ENCODE measurements at regions not wholly inside any gene's neighbourhood (a gene's known extent, or its start where the extent isn't known, plus 50 kb on each side); places are given as distances from the start of the nearest gene placed in this dataset.
"Not testable (repeated sequence)": the region's sequence is repeated elsewhere in the genome, so short reads cannot be mapped to it uniquely, and the experiment has no call there.

DNA sequence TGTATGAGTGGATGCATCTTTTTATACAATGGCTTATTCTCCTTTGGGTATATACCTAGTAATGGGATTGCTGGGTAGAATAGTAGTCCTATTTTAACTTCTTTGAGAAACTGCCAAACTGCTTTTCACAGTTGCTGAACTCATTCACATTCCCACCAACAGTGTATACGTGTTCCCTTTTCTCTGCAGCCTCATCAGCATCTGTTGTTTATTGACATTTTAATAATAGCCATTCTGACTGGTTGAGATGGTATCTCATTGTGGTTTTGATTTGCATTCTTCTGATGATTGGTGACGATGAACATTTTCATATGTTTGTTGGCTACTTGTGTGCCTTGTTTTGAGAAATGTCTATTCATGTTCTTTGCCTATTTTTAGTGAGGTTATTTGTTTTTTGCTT lies 687.0 kb upstream of the EPHA5 start:
- DNase-seq: no peak

GRCh38 chr4:66355328-66355727 lies 685.0 kb upstream of the EPHA5 start:
- no peak for DNase-seq

- DNase-seq: no peak
Measured at GRCh38 chr4:66351761-66352160, 681.5 kb upstream of the EPHA5 start.

- DNase-seq: no peak
Measured at GRCh38 chr4:66340286-66340893, 670.1 kb upstream of the EPHA5 start.

- DNase-seq: no peak
Measured at GRCh38 chr4:66339007-66339406, 668.7 kb upstream of the EPHA5 start.

- no peak for DNase-seq
Measured at GRCh38 chr4:66331761-66332160, 661.5 kb upstream of the EPHA5 start.

DNA sequence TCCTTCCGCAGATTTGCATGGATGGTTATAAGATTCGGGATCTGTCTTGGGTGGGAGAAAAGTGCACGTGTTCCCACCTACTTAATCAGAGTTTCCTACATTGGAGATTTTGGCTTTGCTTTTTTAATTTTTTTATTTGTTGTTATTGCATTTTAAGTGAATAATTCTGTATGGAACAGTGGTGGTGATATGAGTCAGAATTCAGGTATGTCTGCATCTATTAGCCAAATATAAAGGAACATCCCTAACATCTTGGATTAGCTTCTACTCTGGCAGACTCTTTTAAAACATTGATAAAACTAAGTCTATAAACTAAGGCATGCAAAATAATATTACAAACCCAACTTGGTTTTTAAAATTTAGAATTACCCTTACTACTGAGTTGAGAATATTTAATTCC lies 659.8 kb upstream of the EPHA5 start:
- no peak for DNase-seq

- no peak for DNase-seq
Measured at GRCh38 chr4:66328803-66329574, 658.7 kb upstream of the EPHA5 start.

GRCh38 chr4:66307641-66308438 lies 637.6 kb upstream of the EPHA5 start:
- DNase-seq: no peak

GRCh38 chr4:66300336-66300934 lies 630.1 kb upstream of the EPHA5 start:
- no peak for DNase-seq

DNA sequence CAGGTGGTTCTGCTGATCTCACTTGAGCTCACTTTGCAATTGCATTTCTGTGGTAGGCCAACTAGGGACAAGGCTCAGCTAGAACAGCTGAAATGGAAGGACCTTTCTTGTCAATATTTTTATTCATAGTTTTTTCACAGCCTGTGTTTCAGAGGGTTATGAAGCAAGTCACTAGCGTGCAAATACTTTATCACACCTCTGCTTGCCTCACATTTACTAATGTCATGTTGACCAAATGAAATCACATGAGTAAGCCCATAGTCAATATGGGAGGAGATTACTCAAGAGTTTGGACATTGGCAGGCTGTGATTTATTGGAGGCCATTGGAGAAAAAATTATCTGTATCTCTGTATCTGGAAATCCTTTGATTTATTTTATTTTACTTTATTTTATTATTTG lies 628.3 kb upstream of the EPHA5 start:
- DNase-seq: no peak

GRCh38 chr4:66297703-66298102 lies 627.4 kb upstream of the EPHA5 start:
- no peak for DNase-seq

GRCh38 chr4:66294638-66295037 lies 624.3 kb upstream of the EPHA5 start:
- DNase-seq: no peak

- no peak for DNase-seq
Measured at GRCh38 chr4:66284991-66285451, 614.7 kb upstream of the EPHA5 start.

DNA sequence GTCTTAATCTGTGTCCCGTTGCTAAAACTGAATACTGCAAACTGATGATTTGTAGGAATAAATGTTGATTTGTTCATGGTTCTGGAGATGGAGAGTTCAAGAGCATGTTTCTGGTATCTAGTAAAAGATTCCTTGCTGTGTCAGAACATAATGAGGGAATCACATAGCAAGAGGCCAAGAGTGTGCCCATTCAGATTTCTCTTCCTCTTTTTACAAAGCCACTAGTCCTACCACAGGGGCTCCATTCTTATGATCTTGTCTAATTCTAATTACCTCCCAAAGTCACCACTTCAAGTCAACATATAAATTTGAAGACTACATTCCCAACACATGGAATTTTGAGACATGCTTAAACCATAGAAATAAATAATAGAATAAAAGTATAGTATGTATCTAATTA lies 608.8 kb upstream of the EPHA5 start:
- no peak for DNase-seq

DNA sequence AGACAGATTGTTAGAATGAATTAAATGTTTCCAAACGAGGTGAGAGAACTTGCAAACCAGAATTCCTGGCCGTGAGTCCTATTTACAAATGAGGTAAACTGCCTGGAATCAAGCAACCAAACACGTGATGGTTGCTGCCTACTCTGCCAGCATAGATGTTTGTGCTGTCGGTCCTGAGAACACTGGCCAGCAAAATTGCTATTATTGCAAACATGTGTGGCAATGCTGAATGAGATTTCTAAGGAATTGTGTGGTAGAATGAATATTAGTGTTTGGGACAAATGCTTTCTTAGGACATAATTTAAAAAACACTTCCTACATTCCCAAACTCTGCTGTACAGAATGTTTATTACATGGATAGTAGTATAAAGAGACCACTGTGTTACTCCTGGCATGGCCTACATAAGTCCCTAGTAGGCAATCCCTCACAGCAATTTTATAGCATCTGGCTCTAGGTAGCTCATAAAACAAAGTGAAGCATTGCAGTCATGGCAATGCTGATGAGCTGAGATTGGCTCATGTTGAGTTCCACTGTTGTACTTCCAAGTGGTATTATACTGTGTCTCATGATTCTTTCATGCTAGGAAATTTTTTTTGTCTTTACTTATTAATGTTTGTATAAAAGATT lies 605.2 kb upstream of the EPHA5 start:
- DNase-seq: no peak

GRCh38 chr4:66273110-66273509 lies 602.8 kb upstream of the EPHA5 start:
- no peak for DNase-seq

GRCh38 chr4:66270356-66270755 lies 600.1 kb upstream of the EPHA5 start:
- DNase-seq: not testable (repeated sequence)

DNA sequence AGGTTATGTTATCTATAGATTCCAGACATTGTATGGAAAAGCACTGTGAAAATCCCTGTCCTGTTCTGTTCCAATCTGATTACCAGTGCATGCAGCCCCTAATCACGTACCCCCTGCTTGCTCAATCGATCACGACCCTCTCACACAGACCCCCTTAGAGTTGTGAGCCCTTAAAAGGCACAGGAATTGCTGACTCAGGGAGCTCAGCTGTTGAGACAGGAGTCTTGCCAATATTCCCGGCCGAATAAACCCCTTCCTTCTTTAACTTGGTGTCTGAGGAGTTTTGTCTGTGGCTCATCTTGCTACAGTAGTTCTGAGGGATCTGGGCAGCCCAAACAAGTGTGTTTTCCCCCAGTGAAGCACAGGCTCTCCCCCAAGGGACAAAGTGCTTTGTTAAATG lies 596.3 kb upstream of the EPHA5 start:
- DNase-seq: not testable (repeated sequence)

DNA sequence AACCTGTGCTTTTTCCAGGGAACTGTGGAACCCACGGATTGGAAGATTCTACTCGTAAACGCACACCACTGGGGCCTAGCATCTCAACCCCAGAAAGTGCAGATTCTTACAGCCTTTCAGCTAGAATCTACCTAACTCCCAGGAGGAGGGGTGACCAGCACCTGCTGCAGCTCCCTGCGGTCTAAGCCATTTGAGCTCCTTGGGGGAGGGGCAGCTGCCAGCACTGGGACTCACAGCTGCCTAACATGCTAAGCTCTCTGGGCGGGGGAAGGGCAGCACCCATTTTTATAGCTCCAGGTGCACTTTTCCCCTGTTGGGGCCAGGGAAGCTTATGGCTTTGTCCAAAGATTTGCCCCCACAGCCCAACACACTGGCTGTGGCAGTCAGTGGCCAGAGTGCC lies 595.7 kb upstream of the EPHA5 start:
- DNase-seq: no peak

DNA sequence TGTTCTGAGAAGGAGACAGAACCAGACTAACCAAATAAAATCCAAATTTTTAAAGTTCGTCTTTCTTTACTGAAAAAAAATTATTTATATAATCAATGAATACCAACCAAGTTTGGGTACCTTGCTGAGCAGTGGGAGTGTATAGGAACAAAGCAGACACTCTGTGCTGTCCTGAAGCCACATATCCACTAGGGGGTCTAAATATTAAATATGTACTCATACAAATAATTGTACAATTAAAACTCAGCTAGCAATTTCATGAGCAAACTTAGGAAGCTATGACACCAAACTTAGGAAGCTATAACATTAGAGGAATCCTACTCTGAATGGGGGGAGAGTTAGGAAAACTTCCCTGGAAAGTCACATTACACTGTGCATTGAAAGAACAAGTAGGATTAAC lies 582.0 kb upstream of the EPHA5 start:
- no peak for DNase-seq

DNA sequence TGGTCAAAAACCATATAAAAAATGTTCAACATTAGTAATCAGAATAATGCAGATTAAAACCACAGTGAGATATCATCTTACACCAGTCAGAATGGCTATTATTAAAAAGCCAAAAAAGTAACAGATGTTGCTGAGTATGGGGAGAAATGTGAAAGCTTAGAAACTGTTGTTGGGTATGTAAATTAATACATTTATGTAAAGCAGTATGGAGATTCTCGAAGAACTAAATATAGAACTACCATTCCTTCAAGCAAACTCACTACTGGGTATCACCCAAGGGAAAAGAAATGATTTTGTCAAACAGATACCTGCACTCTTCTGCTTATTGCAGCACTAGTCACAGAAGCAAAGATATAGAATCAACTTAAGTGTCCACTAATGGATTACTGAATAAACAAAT lies 576.4 kb upstream of the EPHA5 start:
- no peak for DNase-seq

- no peak for DNase-seq
Measured at GRCh38 chr4:66235876-66236275, 565.6 kb upstream of the EPHA5 start.
